H9 (cell line): ENCODE measurements at regions not wholly inside any gene's neighbourhood (a gene's known extent, or its start where the extent isn't known, plus 50 kb on each side); places are given as distances from the start of the nearest gene placed in this dataset.

Source experiments
- DNase-seq: peaks from one replicate; pipeline ENCODE4 v3.0.0-alpha.2; 2017
- H2AFZ ChIP-seq: one replicate; pipeline ENCODE4 v1.6.1; 2013; ENCODE audit warnings: mild to moderate bottlenecking, low read length, control low read depth, moderate library complexity
- H2AK5ac ChIP-seq: 2 replicates; pipeline ENCODE4 v1.6.1; 2013; ENCODE audit warnings: low read length, control low read depth, mixed read lengths; ENCODE audit not compliant: insufficient read length
- H2BK120ac ChIP-seq: one replicate; pipeline ENCODE4 v1.6.1; 2013; ENCODE audit warnings: low read depth, mild to moderate bottlenecking, low read length, control low read depth, inconsistent platforms; ENCODE audit not compliant: poor library complexity, severe bottlenecking
- H2BK12ac ChIP-seq: 2 replicates; pipeline ENCODE4 v1.6.1; 2013; ENCODE audit warnings: low read length, control low read depth, mixed read lengths, low read depth; ENCODE audit not compliant: insufficient read length
- H2BK15ac ChIP-seq: 2 replicates; pipeline ENCODE4 v1.6.1; 2013; ENCODE audit warnings: low read depth, low read length, control low read depth
- H2BK20ac ChIP-seq: one replicate; pipeline ENCODE4 v1.6.1; 2013; ENCODE audit warnings: low read depth, mild to moderate bottlenecking, low read length, control low read depth, inconsistent platforms; ENCODE audit not compliant: poor library complexity, severe bottlenecking
- H2BK5ac ChIP-seq: 2 replicates; pipeline ENCODE4 v1.6.1; 2013; ENCODE audit warnings: low read length, control low read depth, mixed read lengths; ENCODE audit not compliant: insufficient read length
- H3K14ac ChIP-seq: 2 replicates; pipeline ENCODE4 v1.6.1; 2013; ENCODE audit warnings: low read length, control low read depth; ENCODE audit not compliant: insufficient read depth
- H3K18ac ChIP-seq: 2 replicates; pipeline ENCODE4 v1.6.1; 2013; ENCODE audit warnings: low read depth, mild to moderate bottlenecking, mixed read lengths, low read length, control low read depth; ENCODE audit not compliant: insufficient read length
- H3K23ac ChIP-seq: 2 replicates; pipeline ENCODE4 v1.6.1; 2013; ENCODE audit warnings: low read length, control low read depth, mixed read lengths, low read depth; ENCODE audit not compliant: insufficient read length
- H3K23me2 ChIP-seq: 2 replicates; pipeline ENCODE4 v1.6.1; 2013; ENCODE audit warnings: low read depth, mild to moderate bottlenecking, mixed read lengths, low read length, control low read depth; ENCODE audit not compliant: insufficient read length, poor library complexity, severe bottlenecking
- H3K27ac ChIP-seq: 2 replicates; pipeline ENCODE4 v1.5.1; 2013; ENCODE audit warnings: low read length, control low read depth, mixed read lengths, low read depth; ENCODE audit not compliant: insufficient read length
- H3K27me3 ChIP-seq: 2 replicates; pipeline ENCODE4 v1.6.1; 2013; ENCODE audit warnings: low read length, control low read depth, inconsistent platforms; ENCODE audit not compliant: insufficient read depth
- H3K4ac ChIP-seq: 2 replicates; pipeline ENCODE4 v1.6.1; 2013; ENCODE audit warnings: low read depth, mild to moderate bottlenecking, control low read depth, inconsistent platforms, low read length, moderate library complexity
- H3K4me1 ChIP-seq: 2 replicates; pipeline ENCODE4 v1.6.1; 2013; ENCODE audit warnings: low read length, control low read depth, inconsistent platforms; ENCODE audit not compliant: insufficient read depth
- H3K4me2 ChIP-seq: 2 replicates; pipeline ENCODE4 v1.6.1; 2013; ENCODE audit warnings: low read length, control low read depth, mixed read lengths; ENCODE audit not compliant: insufficient read length, insufficient read depth
- H3K56ac ChIP-seq: 2 replicates; pipeline ENCODE4 v1.6.1; 2013; ENCODE audit warnings: low read depth, mild to moderate bottlenecking, mixed read lengths, low read length, control low read depth; ENCODE audit not compliant: insufficient read length
- H3K79me1 ChIP-seq: 2 replicates; pipeline ENCODE4 v1.6.1; 2013; ENCODE audit warnings: low read depth, mild to moderate bottlenecking, moderate library complexity, low read length, control low read depth, inconsistent platforms; ENCODE audit not compliant: insufficient read depth, poor library complexity, severe bottlenecking
- H3K79me2 ChIP-seq: 2 replicates; pipeline ENCODE4 v1.6.1; 2013; ENCODE audit warnings: low read length, control low read depth, inconsistent platforms; ENCODE audit not compliant: insufficient read depth
- H3K9ac ChIP-seq: 2 replicates; pipeline ENCODE4 v1.6.1; 2013; ENCODE audit warnings: low read length, control low read depth, mixed read lengths; ENCODE audit not compliant: insufficient read length; ENCODE audit errors: extremely low read depth
- H3K9me3 ChIP-seq: one replicate; pipeline ENCODE4 v1.6.1; 2013; ENCODE audit warnings: low read depth, low read length, inconsistent platforms; ENCODE audit not compliant: control insufficient read depth
- H3T11ph ChIP-seq: one replicate; pipeline ENCODE4 v1.6.1; 2013; ENCODE audit warnings: mild to moderate bottlenecking, low read length, control low read depth, inconsistent platforms
- H4K20me1 ChIP-seq: one replicate; pipeline ENCODE4 v1.6.1; 2013; ENCODE audit not compliant: control insufficient read depth, insufficient read length, insufficient read depth
- H4K5ac ChIP-seq: 2 replicates; pipeline ENCODE4 v1.6.1; 2013; ENCODE audit warnings: low read depth, mild to moderate bottlenecking, mixed read lengths, low read length, control low read depth; ENCODE audit not compliant: insufficient read length
- H4K8ac ChIP-seq: replicated peaks from 2 replicates; pipeline ENCODE4 v1.6.1; 2013; ENCODE audit warnings: low read length, control low read depth, mixed read lengths, low read depth; ENCODE audit not compliant: insufficient read length
- H4K91ac ChIP-seq: 2 replicates; pipeline ENCODE4 v1.6.1; 2013; ENCODE audit warnings: low read depth, mild to moderate bottlenecking, moderate library complexity, mixed read lengths, low read length, control low read depth; ENCODE audit not compliant: insufficient read length
- H3K27ac Mint-ChIP-seq, 3 experiments: 2 replicates in 2 of 3; 3 replicates in 1 of 3; pipeline ENCODE4 v1.8.0; 2020 to 2021; ENCODE audit warnings: mixed read lengths in 3 of 3, mild to moderate bottlenecking in 1 of 3, moderate library complexity in 1 of 3
- H3K27me3 Mint-ChIP-seq: 2 replicates; pipeline ENCODE4 v1.8.0; 2021; ENCODE audit warnings: low read depth, mild to moderate bottlenecking, moderate library complexity, mixed read lengths
- H3K36me3 Mint-ChIP-seq, 3 experiments: 2 replicates in 2 of 3; 3 replicates in 1 of 3; pipeline ENCODE4 v1.8.0; 2020 to 2021; ENCODE audit warnings: low read depth in 3 of 3, mixed read lengths in 3 of 3; ENCODE audit not compliant: insufficient read depth in 1 of 3
- H3K4me1 Mint-ChIP-seq, 2 experiments: 2 replicates each; pipeline ENCODE4 v1.8.0; 2020; ENCODE audit warnings: mixed read lengths in 2 of 2
- H3K4me3 Mint-ChIP-seq, 2 experiments: 2 replicates in 1 of 2; 3 replicates in 1 of 2; pipeline ENCODE4 v1.8.0; 2020 to 2021; ENCODE audit warnings: mild to moderate bottlenecking in 2 of 2, mixed read lengths in 2 of 2, moderate library complexity in 1 of 2
- H3K9me3 Mint-ChIP-seq, 2 experiments: 2 replicates in 1 of 2; 3 replicates in 1 of 2; pipeline ENCODE4 v1.8.0; 2020; ENCODE audit warnings: mild to moderate bottlenecking in 2 of 2, mixed read lengths in 2 of 2, moderate library complexity in 1 of 2
- WGBS: extraction: QIAGEN DNeasy Blood & Tissue Kit; methylation state at CpG from one replicate; pipeline ENCODE4 v1.1.7; 2013; ENCODE audit warnings: missing lambda C conversion rate, low lambda C conversion rate, mixed read lengths; ENCODE audit not compliant: insufficient read length; ENCODE audit errors: extremely low coverage; 5-methylcytosine and 5-hydroxymethylcytosine counted together
- TF ChIP-seq, protein P1 (sequence below): fragments of 200-600 bp; sonication (generic); conservative IDR thresholded peaks from 3 replicates; pipeline ENCODE4 v1.8.0; 2021; ENCODE audit warnings: antibody characterized with exemption, mild to moderate bottlenecking

DNA sequence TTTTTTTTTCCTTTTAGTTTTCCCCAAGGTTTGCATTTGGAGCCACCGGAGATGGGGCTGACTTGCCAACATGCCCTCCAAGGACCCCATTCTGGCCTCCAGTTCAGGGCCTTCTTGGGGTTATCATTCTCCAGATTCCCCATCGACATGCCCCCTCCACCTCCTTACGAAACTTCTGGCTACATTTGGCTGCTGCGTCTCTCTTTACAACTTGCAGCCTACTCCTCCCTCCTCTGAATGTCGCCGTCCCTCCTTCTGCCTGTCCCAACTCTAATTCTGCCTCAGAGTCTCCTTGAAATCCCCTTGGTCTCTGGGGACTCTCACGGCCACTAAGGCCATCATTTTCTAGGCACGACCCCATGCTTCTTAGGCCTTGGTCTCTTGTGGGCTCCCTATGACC, 72.2 kb upstream of the PODXL start:
- H3K27ac ChIP-seq = no peak overlapping the region
- Mint-ChIP-seq H3K4me3 (no peak overlapping the region), H3K4me1 (peaks cover 58 to 59% of the 10 kb centered on the region in 2 experiments), H3K36me3 (no peaks in the 10 kb centered on the region), H3K9me3 (no peaks in the 10 kb centered on the region; a peak in 2 of 5 replicates), H3K27me3 (peaks cover 10% of the 10 kb centered on the region), H3K27ac (peak overlapping the region in 1 of 3 experiments; percentile 83; a peak in 2 of 7 replicates)
- no peaks in the 10 kb centered on the region for H3K79me1 ChIP-seq
- TF ChIP-seq, protein P1, sequence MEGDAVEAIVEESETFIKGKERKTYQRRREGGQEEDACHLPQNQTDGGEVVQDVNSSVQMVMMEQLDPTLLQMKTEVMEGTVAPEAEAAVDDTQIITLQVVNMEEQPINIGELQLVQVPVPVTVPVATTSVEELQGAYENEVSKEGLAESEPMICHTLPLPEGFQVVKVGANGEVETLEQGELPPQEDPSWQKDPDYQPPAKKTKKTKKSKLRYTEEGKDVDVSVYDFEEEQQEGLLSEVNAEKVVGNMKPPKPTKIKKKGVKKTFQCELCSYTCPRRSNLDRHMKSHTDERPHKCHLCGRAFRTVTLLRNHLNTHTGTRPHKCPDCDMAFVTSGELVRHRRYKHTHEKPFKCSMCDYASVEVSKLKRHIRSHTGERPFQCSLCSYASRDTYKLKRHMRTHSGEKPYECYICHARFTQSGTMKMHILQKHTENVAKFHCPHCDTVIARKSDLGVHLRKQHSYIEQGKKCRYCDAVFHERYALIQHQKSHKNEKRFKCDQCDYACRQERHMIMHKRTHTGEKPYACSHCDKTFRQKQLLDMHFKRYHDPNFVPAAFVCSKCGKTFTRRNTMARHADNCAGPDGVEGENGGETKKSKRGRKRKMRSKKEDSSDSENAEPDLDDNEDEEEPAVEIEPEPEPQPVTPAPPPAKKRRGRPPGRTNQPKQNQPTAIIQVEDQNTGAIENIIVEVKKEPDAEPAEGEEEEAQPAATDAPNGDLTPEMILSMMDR = no peak
- H4K8ac ChIP-seq = no peak overlapping the region
- no peak overlapping the region for H3T11ph ChIP-seq
- no peak overlapping the region for H2BK20ac ChIP-seq
- H3K14ac ChIP-seq = no peak overlapping the region
- H3K4me1 ChIP-seq = no peaks in the 10 kb centered on the region; the same call in 1 of the 2 replicates
- WGBS = no CpG with 5 or more reads among the region's 8 CpGs
- no peak overlapping the region for H3K18ac ChIP-seq
- no peak overlapping the region for H4K5ac ChIP-seq
- H3K56ac ChIP-seq = no peak overlapping the region
- no peak overlapping the region for H2BK15ac ChIP-seq
- H3K79me2 ChIP-seq = no peaks in the 10 kb centered on the region
- H3K4me2 ChIP-seq = no peak overlapping the region
- no peak overlapping the region for H4K91ac ChIP-seq
- no peak overlapping the region for H2AK5ac ChIP-seq
- no peak overlapping the region for H3K23ac ChIP-seq
- H2BK120ac ChIP-seq = no peak overlapping the region
- H3K23me2 ChIP-seq = no peaks in the 10 kb centered on the region
- no peak for DNase-seq
- H3K9ac ChIP-seq = no peak overlapping the region
- H2AFZ ChIP-seq = no peak overlapping the region
- H2BK5ac ChIP-seq = no peak overlapping the region
- H4K20me1 ChIP-seq = no peaks in the 10 kb centered on the region
- no peak overlapping the region for H3K4ac ChIP-seq
- no peaks in the 10 kb centered on the region; the same call in 1 of the 2 replicates for H3K27me3 ChIP-seq
- no peak overlapping the region for H2BK12ac ChIP-seq
- no peaks in the 10 kb centered on the region for H3K9me3 ChIP-seq
